ENCODE measurements at regions not wholly inside any gene's neighbourhood (a gene's known extent, or its start where the extent isn't known, plus 50 kb on each side); places are given as distances from the start of the nearest gene placed in this dataset.
A peak's percentile ranks its signal among the peaks of the same experiment; 100 is the strongest.

GRCh38 chr5:115723220-115723619 is 93.2 kb downstream of the CDO1 start:
- Mint-ChIP-seq H3K4me3 (no peak overlapping the region), H3K4me1 (peaks cover 32% of the 10 kb centered on the region), H3K27ac (peak overlapping the region; percentile 24 to 56 (median 45)), H3K27me3 (ENCODE audit: low read depth) (no peaks in the 10 kb centered on the region), H3K36me3 (ENCODE audit: low read depth) (no peaks in the 10 kb centered on the region), H3K9me3 (peaks cover 15% of the 10 kb centered on the region)
- TF ChIP-seq, protein P1, sequence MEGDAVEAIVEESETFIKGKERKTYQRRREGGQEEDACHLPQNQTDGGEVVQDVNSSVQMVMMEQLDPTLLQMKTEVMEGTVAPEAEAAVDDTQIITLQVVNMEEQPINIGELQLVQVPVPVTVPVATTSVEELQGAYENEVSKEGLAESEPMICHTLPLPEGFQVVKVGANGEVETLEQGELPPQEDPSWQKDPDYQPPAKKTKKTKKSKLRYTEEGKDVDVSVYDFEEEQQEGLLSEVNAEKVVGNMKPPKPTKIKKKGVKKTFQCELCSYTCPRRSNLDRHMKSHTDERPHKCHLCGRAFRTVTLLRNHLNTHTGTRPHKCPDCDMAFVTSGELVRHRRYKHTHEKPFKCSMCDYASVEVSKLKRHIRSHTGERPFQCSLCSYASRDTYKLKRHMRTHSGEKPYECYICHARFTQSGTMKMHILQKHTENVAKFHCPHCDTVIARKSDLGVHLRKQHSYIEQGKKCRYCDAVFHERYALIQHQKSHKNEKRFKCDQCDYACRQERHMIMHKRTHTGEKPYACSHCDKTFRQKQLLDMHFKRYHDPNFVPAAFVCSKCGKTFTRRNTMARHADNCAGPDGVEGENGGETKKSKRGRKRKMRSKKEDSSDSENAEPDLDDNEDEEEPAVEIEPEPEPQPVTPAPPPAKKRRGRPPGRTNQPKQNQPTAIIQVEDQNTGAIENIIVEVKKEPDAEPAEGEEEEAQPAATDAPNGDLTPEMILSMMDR (IDR thresholded peaks at IDR 0.05; ENCODE audit: unreplicated experiment in 3 of 3), result no peak

- no peak overlapping the region for H3K27ac Mint-ChIP-seq
- H3K27me3 Mint-ChIP-seq (ENCODE audit: low read depth), result no peaks in the 10 kb centered on the region
- H3K4me3 Mint-ChIP-seq, result no peak overlapping the region
- TF ChIP-seq, protein P1 (IDR thresholded peaks at IDR 0.05; ENCODE audit: unreplicated experiment in 3 of 3), result no peak
- peaks cover 35% of the 10 kb centered on the region for H3K4me1 Mint-ChIP-seq
- H3K9me3 Mint-ChIP-seq, result peaks cover 5% of the 10 kb centered on the region
- no peaks in the 10 kb centered on the region for H3K36me3 Mint-ChIP-seq (ENCODE audit: low read depth)
Measured at GRCh38 chr5:115720888-115721287, 95.1 kb upstream of the TMED7 start.

- Mint-ChIP-seq H3K36me3 (ENCODE audit: low read depth) (no peaks in the 10 kb centered on the region), H3K4me3 (no peak overlapping the region), H3K4me1 (peaks cover 41% of the 10 kb centered on the region), H3K27ac (peak overlapping the region; percentile 14 to 87 (median 57)), H3K27me3 (ENCODE audit: low read depth) (no peaks in the 10 kb centered on the region), H3K9me3 (peaks cover 5% of the 10 kb centered on the region)
- TF ChIP-seq, protein P1 (IDR thresholded peaks at IDR 0.05; ENCODE audit: unreplicated experiment in 3 of 3), result no peak
Measured at GRCh38 chr5:115718927-115719326, 93.1 kb upstream of the TMED7 start.

DNA sequence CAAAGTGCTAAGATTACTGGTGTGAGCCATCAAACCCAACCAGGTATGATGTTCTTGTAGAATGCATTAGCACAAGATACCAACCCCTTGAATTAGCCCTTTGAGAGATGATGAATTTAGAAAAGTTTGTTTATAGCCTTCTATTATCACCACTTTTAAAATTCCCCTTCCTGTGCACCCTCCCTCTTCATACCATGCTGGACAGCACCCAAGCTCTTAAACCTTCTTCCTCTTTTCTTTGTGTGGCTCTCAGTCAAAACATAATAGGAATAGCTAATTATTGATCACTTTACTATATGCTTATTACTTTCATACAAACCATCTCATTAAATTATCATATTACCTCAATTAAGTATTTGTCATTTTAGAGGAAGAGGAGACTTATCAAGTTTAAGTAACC is 87.6 kb upstream of the TMED7 start:
- Mint-ChIP-seq H3K4me3 (no peak overlapping the region), H3K36me3 (ENCODE audit: low read depth) (no peaks in the 10 kb centered on the region), H3K27ac (no peak overlapping the region), H3K4me1 (peaks cover 10% of the 10 kb centered on the region), H3K9me3 (peaks cover 8% of the 10 kb centered on the region), H3K27me3 (ENCODE audit: low read depth) (peaks cover 5% of the 10 kb centered on the region)
- TF ChIP-seq, protein P1 (IDR thresholded peaks at IDR 0.05; ENCODE audit: unreplicated experiment in 3 of 3), result no peak

DNA sequence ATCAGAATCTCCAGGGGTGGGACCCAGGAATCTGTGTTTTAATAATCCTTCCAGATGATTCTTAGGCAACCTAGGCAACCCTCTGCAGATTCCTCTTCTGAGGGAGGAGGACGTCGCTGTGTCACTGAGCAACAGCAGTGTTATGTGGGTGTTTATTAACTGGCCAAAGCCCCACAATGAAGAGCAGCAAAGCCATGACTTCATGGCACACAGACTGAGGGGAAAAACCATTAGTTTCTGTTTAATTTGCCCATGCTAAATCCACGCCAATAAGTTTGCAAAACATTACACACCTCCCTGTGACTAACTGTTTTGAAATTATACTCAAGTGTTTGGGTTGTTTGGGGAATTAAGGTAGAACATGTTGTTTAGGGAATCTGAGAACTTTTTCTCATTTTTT is 83.7 kb upstream of the TMED7 start:
- peaks cover 5% of the 10 kb centered on the region for H3K27me3 Mint-ChIP-seq (ENCODE audit: low read depth)
- no peaks in the 10 kb centered on the region for H3K4me1 Mint-ChIP-seq
- peaks cover 8% of the 10 kb centered on the region for H3K9me3 Mint-ChIP-seq
- no peaks in the 10 kb centered on the region for H3K36me3 Mint-ChIP-seq (ENCODE audit: low read depth)
- TF ChIP-seq, protein P1 (IDR thresholded peaks at IDR 0.05; ENCODE audit: unreplicated experiment in 3 of 3), result no peak
- no peak overlapping the region for H3K27ac Mint-ChIP-seq
- H3K4me3 Mint-ChIP-seq, result no peak overlapping the region

- Mint-ChIP-seq H3K4me3 (no peak overlapping the region), H3K9me3 (peaks cover 8% of the 10 kb centered on the region), H3K4me1 (no peaks in the 10 kb centered on the region), H3K36me3 (ENCODE audit: low read depth) (no peaks in the 10 kb centered on the region), H3K27ac (no peak overlapping the region), H3K27me3 (ENCODE audit: low read depth) (peaks cover 5% of the 10 kb centered on the region)
- TF ChIP-seq, protein P1 (IDR thresholded peaks at IDR 0.05; ENCODE audit: unreplicated experiment in 3 of 3), result no peak
Measured at GRCh38 chr5:115708819-115709477, 83.1 kb upstream of the TMED7 start.

Data from nephron (organoid).